Naive thymus-derived CD4-positive, alpha-beta T cell (primary cell): ENCODE measurements at regions not wholly inside any gene's neighbourhood (a gene's known extent, or its start where the extent isn't known, plus 50 kb on each side); places are given as distances from the start of the nearest gene placed in this dataset.
"Not testable (repeated sequence)": the region's sequence is repeated elsewhere in the genome, so short reads cannot be mapped to it uniquely, and the experiment has no call there.

Experiments
- ATAC-seq: fragments of 150-1000 bp; cut with Tn5 transposase; 2 replicates; pipeline ENCODE4 v1.10.0; 2021; ENCODE audit warnings: mild to moderate bottlenecking, moderate library complexity
- CTCF ChIA-PET: fragments of 350-600 bp; sonication (Branson Sonifier 250); formaldehyde crosslinking; loops from one replicate; lab custom pipeline; 2021; ENCODE audit warnings: antibody characterized with exemption; lab: Charles Lee
- POLR2A ChIA-PET: fragments of 350-600 bp; sonication (Branson Sonifier 250); formaldehyde crosslinking; loops from one replicate; lab custom pipeline; 2021; ENCODE audit warnings: antibody characterized with exemption, inconsistent platforms; lab: Charles Lee
- DNase-seq, 9 donors: peaks; one replicate each; pipeline versions ENCODE4 v3.0.0 to v3.0.0-alpha.2; 2020 to 2022; ENCODE audit warnings: mixed read lengths in 1 of 9
- H3K27ac ChIP-seq: one replicate; pipeline ENCODE4 v1.7.0; 2013; ENCODE audit warnings: mild to moderate bottlenecking, low read depth, low read length, moderate library complexity
- H3K27me3 ChIP-seq, 2 donors: one replicate each; pipeline ENCODE4 v1.7.0; 2013; ENCODE audit warnings: low read length in 2 of 2, mild to moderate bottlenecking in 2 of 2, moderate library complexity in 2 of 2; ENCODE audit not compliant: control insufficient read depth in 2 of 2, insufficient read depth in 2 of 2
- H3K36me3 ChIP-seq, 3 experiments: 1 replicate in 2 of 3; 2 replicates in 1 of 3; pipeline ENCODE4 v1.7.0; 2013; ENCODE audit warnings: low read length in 3 of 3, mild to moderate bottlenecking in 3 of 3, moderate library complexity in 1 of 3; ENCODE audit not compliant: insufficient read depth in 3 of 3, control insufficient read depth in 2 of 3
- H3K4me1 ChIP-seq, 2 donors: one replicate each; pipeline ENCODE4 v1.7.0; 2013; ENCODE audit warnings: low read length in 2 of 2, mild to moderate bottlenecking in 2 of 2, moderate library complexity in 1 of 2; ENCODE audit not compliant: control insufficient read depth in 2 of 2, insufficient read depth in 2 of 2
- H3K4me3 ChIP-seq: 2 replicates; pipeline ENCODE4 v1.7.0; 2013; ENCODE audit warnings: mild to moderate bottlenecking, low read length
- H3K9me3 ChIP-seq, 3 experiments: 1 replicate in 2 of 3; 2 replicates in 1 of 3; pipeline ENCODE4 v1.7.0; 2013; ENCODE audit warnings: low read length in 3 of 3; ENCODE audit not compliant: control insufficient read depth in 2 of 3
- H3K27ac Mint-ChIP-seq, 9 donors: one replicate each; pipeline ENCODE4 v1.8.0; 2020 to 2022; ENCODE audit warnings: mixed read lengths in 9 of 9, mild to moderate bottlenecking in 8 of 9, moderate library complexity in 5 of 9, inconsistent platforms in 2 of 9
- H3K27me3 Mint-ChIP-seq, 5 donors: one replicate each; pipeline ENCODE4 v1.8.0; 2021 to 2022; ENCODE audit warnings: mixed read lengths in 5 of 5, mild to moderate bottlenecking in 1 of 5
- H3K36me3 Mint-ChIP-seq, 5 donors: one replicate each; pipeline ENCODE4 v1.8.0; 2020 to 2022; ENCODE audit warnings: mixed read lengths in 5 of 5, mild to moderate bottlenecking in 3 of 5, inconsistent platforms in 1 of 5
- H3K4me1 Mint-ChIP-seq, 7 donors: one replicate each; pipeline ENCODE4 v1.8.0; 2020 to 2022; ENCODE audit warnings: mixed read lengths in 7 of 7, mild to moderate bottlenecking in 3 of 7, inconsistent platforms in 1 of 7
- H3K4me3 Mint-ChIP-seq, 10 donors: one replicate each; pipeline ENCODE4 v1.8.0; 2020 to 2022; ENCODE audit warnings: mild to moderate bottlenecking in 10 of 10, mixed read lengths in 10 of 10, moderate library complexity in 6 of 10, inconsistent platforms in 2 of 10
- H3K9me3 Mint-ChIP-seq, 11 donors: one replicate each; pipeline ENCODE4 v1.8.0; 2020 to 2022; ENCODE audit warnings: mixed read lengths in 11 of 11, mild to moderate bottlenecking in 4 of 11, inconsistent platforms in 1 of 11, moderate library complexity in 1 of 11
- intact Hi-C, 2 donors: fragments of 100-400 bp; cut with micrococcal nuclease; formaldehyde crosslinking; loops; one replicate each; pipeline ENCODE4 v1.15.1; 2023

DNA sequence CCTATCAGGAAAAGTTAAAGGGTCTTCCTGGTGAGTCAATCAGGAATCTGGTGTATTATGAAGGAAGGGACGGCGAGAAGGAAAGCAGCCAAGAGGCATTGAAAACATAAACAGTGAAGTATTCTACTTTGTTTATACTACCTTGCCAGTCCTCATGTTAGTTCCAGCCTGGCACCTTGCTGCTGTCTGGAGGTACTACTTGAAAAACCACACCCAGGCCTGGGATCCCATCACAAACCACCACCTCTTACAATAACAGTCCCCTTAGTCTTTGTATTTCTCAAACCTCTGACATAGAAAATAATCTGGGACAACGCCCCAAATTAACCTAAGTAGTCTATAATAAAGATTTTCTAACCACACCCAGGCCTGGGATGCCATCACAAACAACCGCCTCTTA is 676.7 kb upstream of the SOX9 start:
- H3K27me3 ChIP-seq: no peaks in the 10 kb centered on the region
- no peak for ATAC-seq
- POLR2A ChIA-PET: no interaction called here

DNA sequence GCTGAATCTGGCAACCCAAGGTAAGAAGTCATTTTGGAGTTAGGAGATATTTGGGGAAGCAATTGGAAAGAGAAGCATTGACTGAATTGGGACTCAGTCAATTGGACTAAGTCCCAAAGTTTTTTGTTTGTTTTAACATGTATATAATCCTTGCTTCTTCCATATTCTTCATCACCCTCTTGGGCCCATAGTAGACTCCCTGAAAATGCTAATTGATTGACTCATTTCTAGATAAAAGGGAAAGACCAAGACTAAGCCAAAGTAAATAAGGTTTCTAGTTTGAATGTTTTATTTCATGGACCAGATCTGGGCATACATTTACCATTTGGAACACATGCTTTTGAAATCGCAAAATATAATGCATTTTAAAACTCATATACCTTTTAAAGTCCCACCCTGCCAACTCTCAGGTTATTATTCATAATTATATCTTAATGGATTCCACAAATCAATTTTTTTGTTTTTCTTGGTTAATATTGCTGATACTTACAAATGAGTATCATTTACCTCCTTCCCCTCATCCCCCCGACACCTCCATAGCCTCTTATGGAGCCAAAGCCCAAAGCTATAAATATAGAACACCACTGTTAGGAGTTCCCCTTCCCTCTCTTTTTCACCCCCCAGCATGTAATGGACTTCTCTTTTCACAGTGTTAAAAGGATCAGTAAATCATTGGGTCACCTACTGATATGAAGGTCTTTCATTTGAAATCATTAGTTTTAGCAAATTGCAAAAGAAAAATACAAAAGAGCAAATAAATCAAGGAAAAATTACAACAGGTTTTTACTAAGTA is 674.0 kb upstream of the SOX9 start:
- H3K36me3 Mint-ChIP-seq: no peaks in the 10 kb centered on the region
- H3K4me3 ChIP-seq: no peak overlapping the region
- no peak for ATAC-seq
- H3K36me3 ChIP-seq: no peaks in the 10 kb centered on the region
- no peak overlapping the region for H3K27ac ChIP-seq
- no peak overlapping the region for H3K4me3 Mint-ChIP-seq
- no peaks in the 10 kb centered on the region for H3K27me3 ChIP-seq
- H3K27ac Mint-ChIP-seq: no peak overlapping the region
- no peaks in the 10 kb centered on the region for H3K4me1 ChIP-seq
- no peaks in the 10 kb centered on the region for H3K27me3 Mint-ChIP-seq
- intact Hi-C loops: no loop called here
- no peaks in the 10 kb centered on the region for H3K4me1 Mint-ChIP-seq
- peaks cover 0 to 9% (median 0%) of the 10 kb centered on the region in 11 donors for H3K9me3 Mint-ChIP-seq
- ChIA-PET POLR2A (no interaction called here), CTCF (no interaction called here)
- no peaks in the 10 kb centered on the region for H3K9me3 ChIP-seq
- DNase-seq: no peak

More for the DNA sequence above, 676.7 kb upstream of the SOX9 start:
- no peak overlapping the region for H3K4me3 Mint-ChIP-seq
- DNase-seq: no peak
- H3K9me3 Mint-ChIP-seq: peaks cover 0 to 20% (median 4%) of the 10 kb centered on the region in 11 donors
- no peak overlapping the region for H3K4me3 ChIP-seq
- no peaks in the 10 kb centered on the region for H3K4me1 ChIP-seq
- intact Hi-C loops: no loop called here
- H3K36me3 Mint-ChIP-seq: no peaks in the 10 kb centered on the region
- H3K36me3 ChIP-seq: no peaks in the 10 kb centered on the region
- H3K27me3 Mint-ChIP-seq: no peaks in the 10 kb centered on the region
- no peak overlapping the region for H3K27ac ChIP-seq
- H3K4me1 Mint-ChIP-seq: no peaks in the 10 kb centered on the region
- CTCF ChIA-PET: no interaction called here
- no peak overlapping the region for H3K27ac Mint-ChIP-seq
- no peaks in the 10 kb centered on the region for H3K9me3 ChIP-seq

DNA sequence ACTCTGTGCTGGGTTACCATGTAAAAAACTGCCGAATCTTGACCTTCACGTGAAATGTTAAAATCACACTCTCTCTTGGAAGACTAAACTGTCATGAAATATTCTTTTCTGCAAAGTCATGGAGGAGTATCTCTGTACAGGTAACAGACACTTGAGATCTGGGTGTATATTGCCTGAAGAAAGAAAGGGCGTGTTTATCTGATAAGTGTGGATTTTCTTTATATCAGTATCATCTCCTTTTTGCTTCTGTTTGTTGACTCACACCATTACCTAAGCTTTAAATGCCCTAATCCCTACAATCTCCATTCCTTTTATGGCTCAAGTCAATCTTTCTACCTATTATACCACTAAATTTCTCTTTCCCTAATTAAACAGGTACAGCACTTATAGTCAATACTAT is 673.2 kb upstream of the SOX9 start:
- DNase-seq: no peak
- H3K9me3 Mint-ChIP-seq: peaks cover 0 to 6% (median 0%) of the 10 kb centered on the region in 11 donors
- intact Hi-C loops: no loop called here
- Histone ChIP-seq H3K36me3 (no peaks in the 10 kb centered on the region), H3K27me3 (no peaks in the 10 kb centered on the region), H3K4me1 (no peaks in the 10 kb centered on the region), H3K4me3 (no peak overlapping the region), H3K27ac (no peak overlapping the region), H3K9me3 (no peaks in the 10 kb centered on the region)
- POLR2A ChIA-PET: no interaction called here
- no peaks in the 10 kb centered on the region for H3K4me1 Mint-ChIP-seq
- no peak overlapping the region for H3K4me3 Mint-ChIP-seq
- ATAC-seq: no peak
- no peaks in the 10 kb centered on the region for H3K27me3 Mint-ChIP-seq
- no peaks in the 10 kb centered on the region for H3K36me3 Mint-ChIP-seq
- H3K27ac Mint-ChIP-seq: no peak overlapping the region
- CTCF ChIA-PET: no interaction called here

DNA sequence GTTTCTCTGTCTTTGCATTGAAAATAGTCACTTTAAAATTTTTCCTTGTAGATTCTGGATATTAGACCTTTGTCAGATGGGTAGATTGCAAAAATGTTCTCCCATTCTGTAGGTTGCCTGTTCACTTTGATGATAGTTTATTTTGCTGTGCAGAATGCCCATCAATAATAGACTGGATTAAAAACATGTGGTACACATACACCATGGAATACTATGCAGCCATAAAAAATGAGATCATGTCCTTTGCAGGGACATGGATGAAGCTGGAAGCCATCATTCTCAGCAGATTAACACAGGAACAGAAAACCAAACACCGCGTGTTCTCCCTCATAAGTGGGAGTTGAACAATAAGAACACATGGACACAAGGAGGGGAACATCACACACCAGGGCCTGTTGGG is 670.2 kb upstream of the SOX9 start:
- H3K36me3 Mint-ChIP-seq, H3K4me3 ChIP-seq, ATAC-seq, H3K4me3 Mint-ChIP-seq, CTCF ChIA-PET, H3K27me3 ChIP-seq, H3K36me3 ChIP-seq, H3K27ac ChIP-seq, H3K4me1 Mint-ChIP-seq, DNase-seq, POLR2A ChIA-PET, H3K27me3 Mint-ChIP-seq, H3K4me1 ChIP-seq, H3K9me3 ChIP-seq, intact Hi-C loops, H3K27ac Mint-ChIP-seq, H3K9me3 Mint-ChIP-seq: not testable (repeated sequence)

DNA sequence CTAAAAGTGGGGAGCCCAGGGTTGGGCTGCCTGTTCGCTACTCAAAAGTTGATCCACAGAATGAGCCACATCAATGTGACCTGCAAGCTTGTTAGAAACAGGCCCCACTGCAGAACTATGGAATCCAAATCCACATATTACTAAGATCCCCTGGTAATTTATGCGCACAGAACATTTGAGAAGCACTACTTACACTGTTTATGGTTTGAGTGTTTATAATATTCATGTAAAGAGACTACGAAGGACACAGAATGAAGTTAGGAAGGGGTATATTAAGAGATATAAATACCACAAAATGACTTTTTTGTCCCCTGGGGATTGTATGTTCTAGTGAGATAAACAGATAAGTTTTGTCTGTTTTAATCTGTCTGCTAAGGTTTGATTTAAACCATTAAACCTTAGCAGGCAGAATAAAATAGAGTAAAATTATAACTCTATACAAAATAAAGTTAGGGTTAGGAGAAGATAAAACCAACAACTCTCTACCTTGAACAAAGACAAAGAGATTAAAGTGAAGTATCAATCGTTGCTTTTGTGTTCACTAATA is 666.9 kb upstream of the SOX9 start:
- Mint-ChIP-seq H3K27me3 (no peaks in the 10 kb centered on the region), H3K27ac (no peak overlapping the region), H3K9me3 (peaks cover 0 to 2% (median 0%) of the 10 kb centered on the region in 11 donors), H3K4me3 (no peak overlapping the region), H3K4me1 (no peaks in the 10 kb centered on the region), H3K36me3 (no peaks in the 10 kb centered on the region)
- DNase-seq: no peak
- POLR2A ChIA-PET: no interaction called here
- H3K4me3 ChIP-seq: no peak overlapping the region
- H3K4me1 ChIP-seq: no peaks in the 10 kb centered on the region
- no peak overlapping the region for H3K27ac ChIP-seq
- no peaks in the 10 kb centered on the region for H3K36me3 ChIP-seq
- H3K27me3 ChIP-seq: no peaks in the 10 kb centered on the region
- no peak for ATAC-seq
- no peaks in the 10 kb centered on the region for H3K9me3 ChIP-seq
- intact Hi-C loops: no loop called here
- CTCF ChIA-PET: no interaction called here

DNA sequence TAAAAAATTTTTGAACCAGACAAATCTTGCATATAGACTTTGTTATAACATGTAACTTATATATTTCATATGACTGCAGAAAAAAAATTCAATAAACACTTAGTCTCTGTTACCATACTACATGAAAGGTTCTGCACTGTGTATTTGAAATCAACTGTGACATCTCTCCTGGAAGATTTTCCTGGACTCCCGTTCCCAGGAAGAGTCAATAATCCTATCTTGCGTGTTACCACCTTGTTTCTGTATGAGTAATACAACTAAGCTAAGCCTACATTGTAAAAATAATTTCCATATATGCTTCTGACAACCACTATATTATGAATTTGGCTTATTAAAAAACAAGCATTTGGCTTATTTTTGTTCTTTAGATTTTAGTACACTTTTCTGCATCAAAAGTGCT is 665.6 kb upstream of the SOX9 start:
- ChIA-PET POLR2A (no interaction called here), CTCF (no interaction called here)
- H3K36me3 ChIP-seq: no peaks in the 10 kb centered on the region
- H3K27ac ChIP-seq: no peak overlapping the region
- no peak for DNase-seq
- ATAC-seq: no peak
- no peaks in the 10 kb centered on the region for H3K36me3 Mint-ChIP-seq
- H3K4me3 Mint-ChIP-seq: no peak overlapping the region
- H3K4me3 ChIP-seq: no peak overlapping the region
- H3K4me1 Mint-ChIP-seq: no peaks in the 10 kb centered on the region
- H3K9me3 ChIP-seq: no peaks in the 10 kb centered on the region
- no peak overlapping the region for H3K27ac Mint-ChIP-seq
- intact Hi-C loops: no loop called here
- H3K4me1 ChIP-seq: no peaks in the 10 kb centered on the region
- H3K9me3 Mint-ChIP-seq: peaks cover 0 to 4% (median 0%) of the 10 kb centered on the region in 11 donors
- H3K27me3 ChIP-seq: no peaks in the 10 kb centered on the region
- peaks cover 0 to 4% (median 0%) of the 10 kb centered on the region in 5 donors for H3K27me3 Mint-ChIP-seq

DNA sequence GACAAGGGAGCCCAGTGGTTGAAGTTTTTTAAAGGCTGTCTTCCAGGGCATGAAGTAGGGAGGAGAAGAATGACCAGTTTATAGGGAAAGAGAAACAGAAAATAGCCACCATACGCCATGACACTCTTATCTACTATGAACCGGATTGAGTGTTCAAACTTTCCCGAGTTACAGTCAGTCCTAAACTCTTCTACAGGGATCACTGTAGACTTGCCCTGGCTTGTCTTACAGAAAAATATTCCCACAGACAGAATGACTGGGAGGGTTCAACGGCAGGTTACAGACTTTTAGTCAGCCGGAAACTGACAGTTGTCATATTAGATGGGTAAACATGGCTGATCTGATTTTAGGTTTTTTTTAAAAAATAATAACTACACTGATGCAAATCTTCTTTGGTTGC is 662.5 kb upstream of the SOX9 start:
- no peaks in the 10 kb centered on the region for H3K4me1 Mint-ChIP-seq
- H3K27me3 Mint-ChIP-seq: peaks cover 0 to 4% (median 3%) of the 10 kb centered on the region in 5 donors
- H3K36me3 Mint-ChIP-seq: peaks cover 0 to 3% (median 0%) of the 10 kb centered on the region in 5 donors
- no peaks in the 10 kb centered on the region for H3K9me3 ChIP-seq
- intact Hi-C loops: no loop called here
- DNase-seq (no peak), ATAC-seq (no peak)
- no peak overlapping the region for H3K27ac ChIP-seq
- no peak overlapping the region for H3K4me3 ChIP-seq
- no peaks in the 10 kb centered on the region for H3K36me3 ChIP-seq
- ChIA-PET POLR2A (no interaction called here), CTCF (no interaction called here)
- H3K27me3 ChIP-seq: no peaks in the 10 kb centered on the region
- H3K9me3 Mint-ChIP-seq: peaks cover 0 to 11% (median 4%) of the 10 kb centered on the region in 11 donors
- H3K4me1 ChIP-seq: no peaks in the 10 kb centered on the region
- H3K4me3 Mint-ChIP-seq: no peak overlapping the region
- no peak overlapping the region for H3K27ac Mint-ChIP-seq
